ENCODE measurements at regions not wholly inside any gene's neighbourhood (a gene's known extent, or its start where the extent isn't known, plus 50 kb on each side); places are given as distances from the start of the nearest gene placed in this dataset.
A peak's percentile ranks its signal among the peaks of the same experiment; 100 is the strongest.

DNA sequence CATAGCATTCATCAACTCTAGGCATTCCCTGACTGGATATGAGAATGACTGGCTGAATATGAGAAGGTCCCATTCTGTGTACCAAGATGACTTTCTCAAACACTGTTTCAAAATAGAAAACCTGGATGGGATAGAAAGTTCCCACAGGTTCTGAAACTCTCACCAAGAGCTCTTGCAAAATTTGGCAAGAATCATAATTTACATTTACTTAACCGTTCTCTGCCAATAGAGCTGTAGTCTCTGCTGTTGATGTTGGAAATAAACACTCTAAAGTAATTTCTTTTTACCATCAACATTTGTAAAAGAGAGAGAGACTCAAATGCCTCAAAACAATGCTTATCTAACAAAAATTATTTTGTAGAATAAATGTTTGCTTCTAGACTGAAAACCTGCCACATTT lies 221.1 kb downstream of the LMO4 start:
- Mint-ChIP-seq H3K27ac (peak overlapping the region in 1 of 3 experiments; percentile 72), H3K27me3 (ENCODE audit: low read depth) (no peaks in the 10 kb centered on the region), H3K4me3 (no peak overlapping the region), H3K4me1 (peaks cover 9% of the 10 kb centered on the region), H3K9me3 (peaks cover 19% of the 10 kb centered on the region), H3K36me3 (ENCODE audit: low read depth) (no peaks in the 10 kb centered on the region)
- TF ChIP-seq CTCF (IDR thresholded peaks at IDR 0.05; ENCODE audit: unreplicated experiment in 3 of 3): no peak

- H3K9me3 Mint-ChIP-seq: no peaks in the 10 kb centered on the region
- H3K27ac Mint-ChIP-seq: no peak overlapping the region
- TF ChIP-seq CTCF (IDR thresholded peaks at IDR 0.05; ENCODE audit: unreplicated experiment in 3 of 3): no peak
- no peak overlapping the region for H3K4me3 Mint-ChIP-seq
- peaks cover 9% of the 10 kb centered on the region for H3K4me1 Mint-ChIP-seq
- H3K36me3 Mint-ChIP-seq (ENCODE audit: low read depth): no peaks in the 10 kb centered on the region
- no peaks in the 10 kb centered on the region for H3K27me3 Mint-ChIP-seq (ENCODE audit: low read depth)
Measured at GRCh38 chr1:87553511-87553910, 224.8 kb downstream of the LMO4 start.

GRCh38 chr1:87555366-87555765 lies 226.7 kb downstream of the LMO4 start:
- no peak overlapping the region for H3K4me3 Mint-ChIP-seq
- no peaks in the 10 kb centered on the region for H3K36me3 Mint-ChIP-seq (ENCODE audit: low read depth)
- peaks cover 7% of the 10 kb centered on the region for H3K4me1 Mint-ChIP-seq
- H3K27ac Mint-ChIP-seq: no peak overlapping the region
- H3K9me3 Mint-ChIP-seq: no peaks in the 10 kb centered on the region
- no peak for TF ChIP-seq CTCF (IDR thresholded peaks at IDR 0.05; ENCODE audit: unreplicated experiment in 3 of 3)
- H3K27me3 Mint-ChIP-seq (ENCODE audit: low read depth): no peaks in the 10 kb centered on the region

DNA sequence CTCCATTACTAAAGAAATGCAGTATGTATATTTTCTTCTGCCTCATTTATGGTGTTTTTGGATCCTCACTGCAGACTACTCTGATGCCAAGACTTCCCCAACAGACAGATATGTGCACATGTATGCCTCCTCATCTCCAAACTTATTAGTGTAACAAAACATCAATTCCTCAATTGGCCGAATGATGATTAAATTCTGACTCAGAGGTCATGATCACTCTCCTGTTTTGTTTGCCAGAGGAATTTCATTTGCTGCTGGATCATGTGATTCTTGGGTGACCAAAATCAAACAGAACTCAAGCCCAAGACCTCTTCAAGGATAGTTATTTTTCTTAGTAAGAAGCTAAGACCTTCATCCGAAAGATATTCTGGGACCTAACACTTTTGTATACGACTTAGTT lies 227.6 kb downstream of the LMO4 start:
- H3K27me3 Mint-ChIP-seq (ENCODE audit: low read depth): no peaks in the 10 kb centered on the region
- peaks cover 5% of the 10 kb centered on the region for H3K4me1 Mint-ChIP-seq
- no peak overlapping the region for H3K27ac Mint-ChIP-seq
- H3K4me3 Mint-ChIP-seq: no peak overlapping the region
- no peak for TF ChIP-seq CTCF (IDR thresholded peaks at IDR 0.05; ENCODE audit: unreplicated experiment in 3 of 3)
- H3K9me3 Mint-ChIP-seq: no peaks in the 10 kb centered on the region
- no peaks in the 10 kb centered on the region for H3K36me3 Mint-ChIP-seq (ENCODE audit: low read depth)

GRCh38 chr1:87558921-87559320 lies 230.2 kb downstream of the LMO4 start:
- TF ChIP-seq CTCF (IDR thresholded peaks at IDR 0.05; ENCODE audit: unreplicated experiment in 3 of 3): no peak
- no peaks in the 10 kb centered on the region for H3K27me3 Mint-ChIP-seq (ENCODE audit: low read depth)
- peak overlapping the region in 1 of 3 experiments; percentile 15 for H3K27ac Mint-ChIP-seq
- peaks cover 5% of the 10 kb centered on the region for H3K4me1 Mint-ChIP-seq
- H3K4me3 Mint-ChIP-seq: no peak overlapping the region
- H3K9me3 Mint-ChIP-seq: no peaks in the 10 kb centered on the region
- H3K36me3 Mint-ChIP-seq (ENCODE audit: low read depth): no peaks in the 10 kb centered on the region

GRCh38 chr1:87560137-87560536 lies 231.5 kb downstream of the LMO4 start:
- no peak overlapping the region for H3K27ac Mint-ChIP-seq

More at GRCh38 chr1:87560137-87560536, 231.5 kb downstream of the LMO4 start:
- Mint-ChIP-seq H3K4me3 (no peak overlapping the region), H3K4me1 (peaks cover 5% of the 10 kb centered on the region), H3K9me3 (no peaks in the 10 kb centered on the region), H3K36me3 (ENCODE audit: low read depth) (no peaks in the 10 kb centered on the region), H3K27me3 (ENCODE audit: low read depth) (no peaks in the 10 kb centered on the region)
- TF ChIP-seq CTCF (IDR thresholded peaks at IDR 0.05; ENCODE audit: unreplicated experiment in 3 of 3): no peak

Data from nephron (organoid).